ENCODE measurements at regions not wholly inside any gene's neighbourhood (a gene's known extent, or its start where the extent isn't known, plus 50 kb on each side); places are given as distances from the start of the nearest gene placed in this dataset.
A peak's percentile ranks its signal among the peaks of the same experiment; 100 is the strongest.

GRCh38 chr1:163924041-163924440 is 602.3 kb downstream of the NUF2 start:
- 83 to 90% (median 87%) methylated on average over 3 of the region's 3 CpGs for WGBS, 5 donors
- intact Hi-C loops (cut with DNase I; ENCODE audit: low total_unique reads): no loop called here

GRCh38 chr1:163927493-163927892 is 605.7 kb downstream of the NUF2 start:
- H3K4me1 ChIP-seq: peaks cover 0 to 4% (median 0%) of the 10 kb centered on the region in 4 donors
- H3K27ac ChIP-seq: no peak overlapping the region
- H3K4me3 ChIP-seq: no peak overlapping the region
- TF ChIP-seq CTCF (IDR thresholded peaks at IDR 0.05): no peak
- TF ChIP-seq POLR2A (IDR thresholded peaks at IDR 0.05): no peak
- no peak for TF ChIP-seq POLR2AphosphoS5 (IDR thresholded peaks at IDR 0.05)
- no peak for TF ChIP-seq EP300 (IDR thresholded peaks at IDR 0.05)
- intact Hi-C loops (cut with DNase I; ENCODE audit: low total_unique reads): no loop called here
- no peaks in the 10 kb centered on the region for H3K36me3 ChIP-seq
- no peaks in the 10 kb centered on the region for H3K9me3 ChIP-seq
- 74 to 85% (median 79%) methylated on average over 1 of the region's 1 CpG for WGBS, 5 donors
- H3K27me3 ChIP-seq: no peaks in the 10 kb centered on the region
- DNase-seq: no peak

More at GRCh38 chr1:163924041-163924440, 602.3 kb downstream of the NUF2 start:
- TF ChIP-seq EP300 (IDR thresholded peaks at IDR 0.05) (no peak), CTCF (IDR thresholded peaks at IDR 0.05) (no peak), POLR2AphosphoS5 (IDR thresholded peaks at IDR 0.05) (no peak), POLR2A (IDR thresholded peaks at IDR 0.05) (no peak)
- Histone ChIP-seq H3K4me3 (no peak overlapping the region), H3K4me1 (peaks cover 0 to 4% (median 0%) of the 10 kb centered on the region in 4 donors), H3K27me3 (no peaks in the 10 kb centered on the region), H3K27ac (no peak overlapping the region), H3K36me3 (no peaks in the 10 kb centered on the region), H3K9me3 (no peaks in the 10 kb centered on the region)
- DNase-seq: no peak

- H3K27me3 ChIP-seq: no peaks in the 10 kb centered on the region
- peak in 1 of 2 donors; percentile 26 for DNase-seq
- H3K9me3 ChIP-seq: no peaks in the 10 kb centered on the region
- H3K4me3 ChIP-seq: no peak overlapping the region
- no peaks in the 10 kb centered on the region for H3K4me1 ChIP-seq
- no peak for TF ChIP-seq CTCF (IDR thresholded peaks at IDR 0.05)
- no peak for TF ChIP-seq EP300 (IDR thresholded peaks at IDR 0.05)
- no peak overlapping the region for H3K27ac ChIP-seq
- intact Hi-C loops (cut with DNase I; ENCODE audit: low total_unique reads): no loop called here
- H3K36me3 ChIP-seq: no peaks in the 10 kb centered on the region
Observed at GRCh38 chr1:163928069-163928468, 606.3 kb downstream of the NUF2 start.

GRCh38 chr1:163928651-163929050 is 606.9 kb downstream of the NUF2 start:
- H3K27me3 ChIP-seq: no peaks in the 10 kb centered on the region
- H3K4me1 ChIP-seq: no peaks in the 10 kb centered on the region
- DNase-seq: peak in 1 of 2 donors; percentile 54
- H3K27ac ChIP-seq: no peak overlapping the region
- intact Hi-C loops (cut with DNase I; ENCODE audit: low total_unique reads): no loop called here
- no peaks in the 10 kb centered on the region for H3K9me3 ChIP-seq
- H3K4me3 ChIP-seq: no peak overlapping the region
- TF ChIP-seq EP300 (IDR thresholded peaks at IDR 0.05) (no peak), CTCF (IDR thresholded peaks at IDR 0.05) (no peak)
- H3K36me3 ChIP-seq: no peaks in the 10 kb centered on the region

GRCh38 chr1:163932901-163933300 is 611.1 kb downstream of the NUF2 start:
- no peak overlapping the region for H3K4me3 ChIP-seq
- H3K27me3 ChIP-seq: no peaks in the 10 kb centered on the region
- DNase-seq: no peak
- no peaks in the 10 kb centered on the region for H3K4me1 ChIP-seq
- intact Hi-C loops (cut with DNase I; ENCODE audit: low total_unique reads): no loop called here
- H3K27ac ChIP-seq: no peak overlapping the region
- no peak for TF ChIP-seq EP300 (IDR thresholded peaks at IDR 0.05)
- no peak for TF ChIP-seq POLR2AphosphoS5 (IDR thresholded peaks at IDR 0.05)
- TF ChIP-seq POLR2A (IDR thresholded peaks at IDR 0.05): no peak
- no peak for TF ChIP-seq CTCF (IDR thresholded peaks at IDR 0.05)
- H3K36me3 ChIP-seq: no peaks in the 10 kb centered on the region
- no peaks in the 10 kb centered on the region for H3K9me3 ChIP-seq
- WGBS, 5 donors: 72 to 88% (median 77%) methylated on average over 3 of the region's 3 CpGs
